GM23248 (cell line): ENCODE measurements at regions not wholly inside any gene's neighbourhood (a gene's known extent, or its start where the extent isn't known, plus 50 kb on each side); places are given as distances from the start of the nearest gene placed in this dataset.

Experiments used
- EZH2 ChIP-seq: fragments of 200-600 bp; sonication (generic); IDR thresholded peaks from 2 replicates; pipeline ENCODE4 v1.6.1; 2018; ENCODE audit warnings: antibody characterized with exemption, mild to moderate bottlenecking; ENCODE audit not compliant: insufficient read depth, poor library complexity, severe bottlenecking
- EZH2phosphoT487 ChIP-seq: fragments of 200-600 bp; sonication (generic); IDR thresholded peaks from 2 replicates; pipeline ENCODE4 v1.6.1; 2018; ENCODE audit warnings: antibody characterized with exemption, moderate library complexity, mild to moderate bottlenecking, low read depth; ENCODE audit not compliant: insufficient read depth

DNA sequence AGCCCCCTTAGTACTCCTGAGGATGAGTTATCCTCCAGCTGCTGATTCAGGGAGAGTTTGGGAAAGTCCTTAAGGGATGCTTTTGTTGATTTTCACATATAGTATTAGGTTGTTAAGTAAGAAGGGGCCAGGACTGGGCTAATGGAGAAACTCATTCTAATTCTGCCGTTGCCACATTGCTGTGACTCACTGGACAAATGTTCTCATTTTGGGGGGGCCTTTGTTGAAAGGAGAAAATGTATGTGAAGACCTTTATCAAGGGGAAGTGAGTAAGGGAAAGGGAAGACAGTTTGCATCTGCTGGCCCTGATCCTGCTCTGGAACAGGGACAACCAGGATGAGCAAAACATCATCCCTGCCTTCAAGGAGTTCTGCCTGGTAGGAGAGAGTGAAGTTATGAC lies 123.2 kb upstream of the FGGY start:
- no peak for TF ChIP-seq EZH2
- no peak for TF ChIP-seq EZH2phosphoT487
